ENCODE measurements at regions not wholly inside any gene's neighbourhood (a gene's known extent, or its start where the extent isn't known, plus 50 kb on each side); places are given as distances from the start of the nearest gene placed in this dataset.

DNA sequence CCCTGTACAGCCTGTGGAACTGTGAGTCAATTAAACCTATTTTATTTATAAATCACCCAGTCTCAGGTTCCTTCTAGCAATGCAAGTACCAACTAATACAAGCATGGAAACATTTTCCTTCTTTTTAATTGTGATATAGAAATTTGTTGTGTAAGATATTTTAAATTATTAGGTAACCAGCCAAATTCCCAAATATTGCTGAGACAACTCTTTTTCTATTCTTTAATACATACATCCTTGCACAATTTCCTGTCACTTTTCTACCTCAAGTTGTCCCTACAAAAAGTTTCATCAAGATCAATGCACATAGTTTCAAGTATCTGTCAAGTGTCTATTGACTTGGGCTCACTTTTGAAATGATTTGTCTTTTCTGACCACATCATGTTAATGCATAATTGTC lies 488.6 kb downstream of the ACTL7B start:
- Histone ChIP-seq H3K4me3 (no peak overlapping the region), H3K27me3 (no peaks in the 10 kb centered on the region), H3K9me3 (no peaks in the 10 kb centered on the region), H3K27ac (no peak overlapping the region), H3K36me3 (no peaks in the 10 kb centered on the region), H3K4me1 (no peaks in the 10 kb centered on the region)
- DNase-seq (no peak), ATAC-seq (no peak)
- intact Hi-C loops (cut with DNase I): no loop called here
- TF ChIP-seq POLR2A (IDR thresholded peaks at IDR 0.05): no peak

DNA sequence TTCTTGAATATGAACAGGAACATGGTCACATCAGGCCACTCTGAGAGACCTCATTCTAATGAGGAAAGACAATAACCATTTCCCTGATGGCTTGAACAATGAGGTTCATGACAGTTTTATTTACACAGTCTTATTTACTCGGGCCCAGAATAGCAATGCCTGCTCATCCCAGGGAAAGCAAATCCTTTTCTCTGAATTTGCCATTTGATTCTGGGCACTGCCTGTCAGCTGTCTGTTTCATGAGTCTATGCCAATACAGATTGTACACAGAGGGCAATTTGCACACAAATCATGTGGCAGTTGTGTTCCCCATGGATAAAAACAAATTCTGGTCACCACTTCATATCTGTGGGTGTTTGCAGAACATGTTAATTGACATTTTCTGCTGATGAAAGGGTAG lies 492.5 kb downstream of the ACTL7B start:
- intact Hi-C loops (cut with DNase I): no loop called here
- TF ChIP-seq POLR2A (IDR thresholded peaks at IDR 0.05): no peak
- TF ChIP-seq, protein P1, sequence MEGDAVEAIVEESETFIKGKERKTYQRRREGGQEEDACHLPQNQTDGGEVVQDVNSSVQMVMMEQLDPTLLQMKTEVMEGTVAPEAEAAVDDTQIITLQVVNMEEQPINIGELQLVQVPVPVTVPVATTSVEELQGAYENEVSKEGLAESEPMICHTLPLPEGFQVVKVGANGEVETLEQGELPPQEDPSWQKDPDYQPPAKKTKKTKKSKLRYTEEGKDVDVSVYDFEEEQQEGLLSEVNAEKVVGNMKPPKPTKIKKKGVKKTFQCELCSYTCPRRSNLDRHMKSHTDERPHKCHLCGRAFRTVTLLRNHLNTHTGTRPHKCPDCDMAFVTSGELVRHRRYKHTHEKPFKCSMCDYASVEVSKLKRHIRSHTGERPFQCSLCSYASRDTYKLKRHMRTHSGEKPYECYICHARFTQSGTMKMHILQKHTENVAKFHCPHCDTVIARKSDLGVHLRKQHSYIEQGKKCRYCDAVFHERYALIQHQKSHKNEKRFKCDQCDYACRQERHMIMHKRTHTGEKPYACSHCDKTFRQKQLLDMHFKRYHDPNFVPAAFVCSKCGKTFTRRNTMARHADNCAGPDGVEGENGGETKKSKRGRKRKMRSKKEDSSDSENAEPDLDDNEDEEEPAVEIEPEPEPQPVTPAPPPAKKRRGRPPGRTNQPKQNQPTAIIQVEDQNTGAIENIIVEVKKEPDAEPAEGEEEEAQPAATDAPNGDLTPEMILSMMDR (IDR thresholded peaks at IDR 0.05): no peak
- ATAC-seq: peak in 1 of 4 donors; percentile 39
- WGBS (ENCODE audit: insufficient coverage, low coverage, low lambda C conversion rate, missing lambda C conversion rate): 25% methylated on average over 1 of the region's 1 CpG
- Histone ChIP-seq H3K4me1 (no peaks in the 10 kb centered on the region), H3K27ac (no peak overlapping the region), H3K4me3 (no peak overlapping the region), H3K36me3 (no peaks in the 10 kb centered on the region), H3K27me3 (no peaks in the 10 kb centered on the region), H3K9me3 (no peaks in the 10 kb centered on the region)
- no peak for DNase-seq

DNA sequence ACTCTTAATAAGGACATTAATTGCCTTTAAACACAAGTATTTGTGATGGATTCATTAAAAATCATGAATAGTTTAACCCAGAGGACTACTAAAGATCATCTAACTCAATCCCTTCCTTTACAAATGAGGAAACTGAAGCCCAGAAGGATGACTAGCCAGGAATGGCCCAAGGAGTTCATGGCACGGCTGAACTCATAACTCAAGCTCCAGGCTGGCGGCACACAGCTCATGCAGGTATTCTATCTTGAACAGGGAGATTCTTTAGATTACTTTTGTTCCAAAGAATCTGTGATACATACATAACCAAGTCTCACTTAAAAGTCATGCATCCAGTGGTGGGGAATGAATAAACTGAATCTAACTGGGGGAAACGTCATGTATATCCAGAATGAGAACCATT lies 495.5 kb downstream of the ACTL7B start:
- Histone ChIP-seq H3K27ac (no peak overlapping the region), H3K9me3 (no peaks in the 10 kb centered on the region), H3K36me3 (no peaks in the 10 kb centered on the region), H3K27me3 (no peaks in the 10 kb centered on the region), H3K4me3 (no peak overlapping the region), H3K4me1 (no peaks in the 10 kb centered on the region)
- TF ChIP-seq POLR2A (IDR thresholded peaks at IDR 0.05): no peak
- TF ChIP-seq, protein P1 (IDR thresholded peaks at IDR 0.05): no peak
- 89% methylated on average over 3 of the region's 3 CpGs for WGBS (ENCODE audit: insufficient coverage, low coverage, low lambda C conversion rate, missing lambda C conversion rate)
- ATAC-seq (no peak), DNase-seq (no peak)
- intact Hi-C loops (cut with DNase I): no loop called here

DNA sequence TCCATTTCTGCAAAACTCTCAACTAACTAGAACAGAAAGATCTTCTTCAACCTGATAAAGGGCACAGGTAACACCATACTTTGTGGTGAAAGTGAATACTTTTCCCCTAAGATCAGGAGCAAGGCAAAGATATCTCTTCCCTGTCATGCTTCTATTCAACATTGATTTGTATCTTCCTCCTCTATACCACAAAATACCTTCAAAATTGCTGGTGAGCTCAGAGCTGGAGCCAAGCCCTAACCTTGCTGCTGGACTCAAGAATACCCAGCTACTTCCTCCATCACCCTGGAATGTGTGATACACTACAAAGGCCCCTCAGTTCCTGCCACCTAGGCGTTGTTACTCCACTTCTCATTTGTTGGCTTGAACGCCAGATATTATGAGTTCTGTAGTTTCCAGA lies 499.0 kb downstream of the ACTL7B start:
- no peak for DNase-seq
- 38% methylated on average over 2 of the region's 2 CpGs for WGBS (ENCODE audit: insufficient coverage, low coverage, low lambda C conversion rate, missing lambda C conversion rate)
- TF ChIP-seq, protein P1 (IDR thresholded peaks at IDR 0.05): no peak
- TF ChIP-seq POLR2A (IDR thresholded peaks at IDR 0.05): no peak
- no peak for ATAC-seq
- no peaks in the 10 kb centered on the region for H3K9me3 ChIP-seq
- no peaks in the 10 kb centered on the region for H3K27me3 ChIP-seq
- no peak overlapping the region for H3K4me3 ChIP-seq
- intact Hi-C loops (cut with DNase I): no loop called here
- no peaks in the 10 kb centered on the region for H3K36me3 ChIP-seq
- H3K4me1 ChIP-seq: no peaks in the 10 kb centered on the region
- H3K27ac ChIP-seq: no peak overlapping the region

DNA sequence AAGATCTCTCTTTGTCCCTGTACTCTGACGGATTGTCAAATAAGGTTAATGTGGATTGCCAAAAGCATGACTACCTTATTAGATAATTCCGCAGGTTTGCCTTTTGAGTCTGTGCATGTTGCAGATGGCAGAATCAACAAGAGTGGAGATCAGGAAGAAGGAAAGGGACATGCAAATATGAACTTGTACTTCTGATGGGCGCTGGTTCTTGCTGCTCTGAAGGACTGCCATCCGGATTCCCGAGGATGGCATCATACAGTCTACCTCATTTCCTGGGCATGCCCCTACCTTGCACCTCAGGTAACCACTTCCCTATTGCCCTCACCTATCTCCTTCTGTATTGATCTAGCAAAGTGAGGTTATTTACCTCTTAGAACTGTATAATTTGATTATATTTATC lies 504.2 kb downstream of the ACTL7B start:
- no peaks in the 10 kb centered on the region for H3K9me3 ChIP-seq
- TF ChIP-seq, protein P1 (IDR thresholded peaks at IDR 0.05): no peak
- no peak for TF ChIP-seq POLR2A (IDR thresholded peaks at IDR 0.05)
- ATAC-seq: no peak
- 76% methylated on average over 4 of the region's 5 CpGs for WGBS (ENCODE audit: insufficient coverage, low coverage, low lambda C conversion rate, missing lambda C conversion rate)
- H3K27me3 ChIP-seq: no peaks in the 10 kb centered on the region
- H3K36me3 ChIP-seq: no peaks in the 10 kb centered on the region
- intact Hi-C loops (cut with DNase I): no loop called here
- no peak for DNase-seq
- H3K27ac ChIP-seq: no peak overlapping the region
- H3K4me3 ChIP-seq: no peak overlapping the region
- no peaks in the 10 kb centered on the region for H3K4me1 ChIP-seq

All from right lobe of liver (tissue), 6 donors.